ENCODE measurements at regions not wholly inside any gene's neighbourhood (a gene's known extent, or its start where the extent isn't known, plus 50 kb on each side); places are given as distances from the start of the nearest gene placed in this dataset.

GRCh38 chr2:180842461-180842860 is 137.9 kb upstream of the UBE2E3 start:
- no peak overlapping the region for H3K4ac ChIP-seq (ENCODE audit: low read depth, low read length)
- TF ChIP-seq, protein P1, sequence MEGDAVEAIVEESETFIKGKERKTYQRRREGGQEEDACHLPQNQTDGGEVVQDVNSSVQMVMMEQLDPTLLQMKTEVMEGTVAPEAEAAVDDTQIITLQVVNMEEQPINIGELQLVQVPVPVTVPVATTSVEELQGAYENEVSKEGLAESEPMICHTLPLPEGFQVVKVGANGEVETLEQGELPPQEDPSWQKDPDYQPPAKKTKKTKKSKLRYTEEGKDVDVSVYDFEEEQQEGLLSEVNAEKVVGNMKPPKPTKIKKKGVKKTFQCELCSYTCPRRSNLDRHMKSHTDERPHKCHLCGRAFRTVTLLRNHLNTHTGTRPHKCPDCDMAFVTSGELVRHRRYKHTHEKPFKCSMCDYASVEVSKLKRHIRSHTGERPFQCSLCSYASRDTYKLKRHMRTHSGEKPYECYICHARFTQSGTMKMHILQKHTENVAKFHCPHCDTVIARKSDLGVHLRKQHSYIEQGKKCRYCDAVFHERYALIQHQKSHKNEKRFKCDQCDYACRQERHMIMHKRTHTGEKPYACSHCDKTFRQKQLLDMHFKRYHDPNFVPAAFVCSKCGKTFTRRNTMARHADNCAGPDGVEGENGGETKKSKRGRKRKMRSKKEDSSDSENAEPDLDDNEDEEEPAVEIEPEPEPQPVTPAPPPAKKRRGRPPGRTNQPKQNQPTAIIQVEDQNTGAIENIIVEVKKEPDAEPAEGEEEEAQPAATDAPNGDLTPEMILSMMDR (conservative IDR thresholded peaks at IDR 0.05): no peak
- H3K56ac ChIP-seq (ENCODE audit: insufficient read length, low read depth, low read length): no peak overlapping the region
- Mint-ChIP-seq H3K36me3 (ENCODE audit: insufficient read depth in 1 of 3, low read depth in 3 of 3) (no peaks in the 10 kb centered on the region), H3K27me3 (ENCODE audit: low read depth) (no peaks in the 10 kb centered on the region), H3K27ac (no peak overlapping the region), H3K9me3 (no peaks in the 10 kb centered on the region), H3K4me3 (no peak overlapping the region), H3K4me1 (peaks cover 0 to 2% of the 10 kb centered on the region in 2 experiments; a peak in 1 of 4 replicates)
- no peaks in the 10 kb centered on the region for H3K9me3 ChIP-seq (ENCODE audit: control insufficient read depth, low read depth, low read length)
- no peaks in the 10 kb centered on the region for H3K23me2 ChIP-seq (ENCODE audit: insufficient read length, low read depth, low read length, poor library complexity, severe bottlenecking)
- DNase-seq: no peak
- no peak overlapping the region for H2AFZ ChIP-seq (ENCODE audit: low read length)
- no peak overlapping the region for H4K91ac ChIP-seq (ENCODE audit: insufficient read length, low read depth, low read length)
- no peak overlapping the region for H2BK5ac ChIP-seq (ENCODE audit: insufficient read length, low read length)
- H4K20me1 ChIP-seq (ENCODE audit: control insufficient read depth, insufficient read depth, insufficient read length): no peaks in the 10 kb centered on the region
- no peak overlapping the region for H3K4me2 ChIP-seq (ENCODE audit: insufficient read depth, insufficient read length, low read length)
- no peaks in the 10 kb centered on the region for H3K4me1 ChIP-seq (ENCODE audit: insufficient read depth, low read length)
- H3K23ac ChIP-seq (ENCODE audit: insufficient read length, low read depth, low read length): no peak overlapping the region
- H3K79me1 ChIP-seq (ENCODE audit: insufficient read depth, low read depth, low read length, poor library complexity, severe bottlenecking): no peaks in the 10 kb centered on the region
- H3K18ac ChIP-seq (ENCODE audit: insufficient read length, low read depth, low read length): no peak overlapping the region
- no peaks in the 10 kb centered on the region for H3K79me2 ChIP-seq (ENCODE audit: insufficient read depth, low read length)
- no peak overlapping the region for H2BK120ac ChIP-seq (ENCODE audit: low read depth, low read length, poor library complexity, severe bottlenecking)
- H4K8ac ChIP-seq (replicated peaks; ENCODE audit: insufficient read length, low read depth, low read length): no peak overlapping the region
- H3K9ac ChIP-seq (ENCODE audit: extremely low read depth, insufficient read length, low read length): no peak overlapping the region
- no peak overlapping the region for H3T11ph ChIP-seq (ENCODE audit: low read length)
- no peaks in the 10 kb centered on the region for H3K27me3 ChIP-seq (ENCODE audit: insufficient read depth, low read length)
- H2BK15ac ChIP-seq (ENCODE audit: low read depth, low read length): no peak overlapping the region
- H4K5ac ChIP-seq (ENCODE audit: insufficient read length, low read depth, low read length): no peak overlapping the region
- WGBS (ENCODE audit: extremely low coverage, insufficient read length, low lambda C conversion rate): no CpG with 5 or more reads among the region's 3 CpGs
- no peak overlapping the region for H2AK5ac ChIP-seq (ENCODE audit: insufficient read length, low read length)
- no peak overlapping the region for H2BK20ac ChIP-seq (ENCODE audit: low read depth, low read length, poor library complexity, severe bottlenecking)
- H3K14ac ChIP-seq (ENCODE audit: insufficient read depth, low read length): no peak overlapping the region
- no peak overlapping the region for H3K27ac ChIP-seq (ENCODE audit: insufficient read length, low read depth, low read length)
- H2BK12ac ChIP-seq (ENCODE audit: insufficient read length, low read depth, low read length): no peak overlapping the region

Data from H9 (cell line).